Activated gamma-delta T cell treated with Interleukin-2 at 50 U/mL for 16 hours (primary cell): ENCODE measurements at regions not wholly inside any gene's neighbourhood (a gene's known extent, or its start where the extent isn't known, plus 50 kb on each side); places are given as distances from the start of the nearest gene placed in this dataset.

Experiments
- DNase-seq: peaks from one replicate; pipeline ENCODE4 v3.0.0-alpha.2; 2020

DNA sequence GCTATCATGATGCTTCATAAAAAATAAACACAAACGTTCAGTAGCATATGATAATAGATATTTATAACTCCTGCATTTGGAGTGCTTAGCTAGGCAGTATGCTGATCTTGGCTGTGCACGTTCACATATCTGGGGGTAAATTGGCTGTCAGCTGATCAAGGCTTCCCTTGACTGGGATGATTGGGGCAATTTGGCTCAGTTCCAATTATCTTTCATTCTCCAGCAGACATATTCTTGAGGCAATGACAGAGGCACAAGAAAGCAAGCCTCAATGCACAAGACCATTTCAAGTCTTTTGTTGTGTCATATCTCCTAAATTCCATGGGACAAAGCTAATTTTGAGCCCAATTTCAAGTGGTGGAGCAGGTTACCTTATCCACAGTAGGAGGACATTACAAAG, 142.0 kb downstream of the DLEU7 start:
- no peak for DNase-seq

GRCh38 chr13:50706505-50706904, 137.0 kb downstream of the DLEU7 start:
- DNase-seq = no peak

DNA sequence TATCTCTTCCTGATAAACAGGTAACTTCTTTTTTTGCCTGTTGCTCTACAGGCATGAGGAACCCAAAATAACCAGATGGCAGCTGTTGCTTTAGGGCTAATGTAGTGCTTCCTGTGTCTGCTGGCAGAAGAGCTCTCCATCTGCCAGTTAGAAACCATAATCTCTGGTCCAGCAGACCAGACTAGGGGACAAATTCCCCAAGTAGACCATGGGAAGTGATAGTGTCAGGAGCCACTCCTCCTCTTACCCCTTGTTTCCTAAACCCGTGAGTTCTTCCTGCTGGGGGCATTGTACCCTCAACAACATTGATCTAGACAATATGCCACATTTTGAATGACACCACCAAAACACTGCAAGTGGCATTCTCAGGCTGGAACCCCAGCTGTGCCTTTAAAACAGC, 135.9 kb downstream of the DLEU7 start:
- no peak for DNase-seq

DNA sequence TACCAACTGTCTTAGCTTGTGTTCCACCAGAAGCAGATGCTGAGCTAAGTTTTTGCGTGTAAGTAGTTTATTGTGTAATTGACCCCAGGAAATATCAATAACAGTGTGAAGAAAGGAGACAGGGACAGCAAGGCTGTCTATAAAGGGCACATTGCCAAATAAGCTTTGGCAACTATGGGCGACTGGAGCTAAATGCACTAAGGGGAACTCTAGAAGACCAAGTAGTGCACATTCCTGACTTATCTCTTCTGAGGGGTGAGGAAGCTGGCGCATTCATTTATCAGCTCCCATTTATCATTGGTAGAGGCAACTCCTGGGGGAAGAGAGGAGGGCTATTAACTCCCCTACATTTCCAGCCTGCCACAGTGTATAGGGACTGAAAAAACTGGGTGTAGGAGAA, 135.0 kb downstream of the DLEU7 start:
- DNase-seq = no peak

GRCh38 chr13:50709058-50709457, 134.4 kb downstream of the DLEU7 start:
- no peak for DNase-seq

- DNase-seq = no peak
Measured at GRCh38 chr13:50711131-50711815, 132.2 kb downstream of the DLEU7 start.

- no peak for DNase-seq
Measured at GRCh38 chr13:50711996-50712395, 131.5 kb downstream of the DLEU7 start.

DNA sequence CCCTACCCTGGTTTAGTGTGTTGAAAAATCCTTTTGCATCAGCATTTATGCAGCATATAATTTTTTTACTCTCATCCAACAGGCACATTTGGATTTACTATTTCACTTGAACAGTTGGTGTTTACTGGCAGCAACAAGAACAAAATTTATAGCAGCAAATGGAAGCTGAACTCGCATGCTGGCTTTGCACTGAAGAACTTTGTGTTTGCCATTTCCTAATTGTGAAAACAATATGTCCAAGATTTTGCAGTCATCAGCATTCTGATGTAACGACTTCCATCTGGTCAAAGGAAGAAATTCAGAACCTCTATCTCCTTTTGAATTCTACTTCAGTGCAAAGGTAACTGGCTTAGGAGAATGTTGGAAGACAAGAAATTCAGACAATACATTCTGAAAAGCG, 131.0 kb downstream of the DLEU7 start:
- no peak for DNase-seq

DNA sequence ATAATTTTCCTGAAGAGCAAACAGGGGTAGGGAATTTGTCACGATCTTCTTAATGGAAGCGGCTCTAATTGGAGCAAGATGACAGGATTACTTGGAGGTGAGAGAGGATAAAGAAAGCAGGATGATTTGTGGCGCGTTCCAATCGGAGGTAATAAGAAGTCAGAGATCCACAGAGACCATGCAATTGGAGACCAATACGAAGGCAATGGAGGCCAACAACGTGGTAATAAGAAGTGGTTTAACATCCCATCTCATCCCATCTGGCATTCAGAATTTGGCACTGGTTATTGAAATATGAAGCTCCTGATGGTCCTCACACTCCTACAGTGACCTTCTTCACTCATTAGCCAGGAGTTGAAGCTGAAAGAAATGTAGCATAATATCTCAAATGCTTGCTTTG, 130.6 kb downstream of the DLEU7 start:
- DNase-seq = no peak

GRCh38 chr13:50713523-50714248, 129.8 kb downstream of the DLEU7 start:
- DNase-seq = peak; percentile 15

GRCh38 chr13:50714891-50715290, 128.6 kb downstream of the DLEU7 start:
- DNase-seq = no peak

DNA sequence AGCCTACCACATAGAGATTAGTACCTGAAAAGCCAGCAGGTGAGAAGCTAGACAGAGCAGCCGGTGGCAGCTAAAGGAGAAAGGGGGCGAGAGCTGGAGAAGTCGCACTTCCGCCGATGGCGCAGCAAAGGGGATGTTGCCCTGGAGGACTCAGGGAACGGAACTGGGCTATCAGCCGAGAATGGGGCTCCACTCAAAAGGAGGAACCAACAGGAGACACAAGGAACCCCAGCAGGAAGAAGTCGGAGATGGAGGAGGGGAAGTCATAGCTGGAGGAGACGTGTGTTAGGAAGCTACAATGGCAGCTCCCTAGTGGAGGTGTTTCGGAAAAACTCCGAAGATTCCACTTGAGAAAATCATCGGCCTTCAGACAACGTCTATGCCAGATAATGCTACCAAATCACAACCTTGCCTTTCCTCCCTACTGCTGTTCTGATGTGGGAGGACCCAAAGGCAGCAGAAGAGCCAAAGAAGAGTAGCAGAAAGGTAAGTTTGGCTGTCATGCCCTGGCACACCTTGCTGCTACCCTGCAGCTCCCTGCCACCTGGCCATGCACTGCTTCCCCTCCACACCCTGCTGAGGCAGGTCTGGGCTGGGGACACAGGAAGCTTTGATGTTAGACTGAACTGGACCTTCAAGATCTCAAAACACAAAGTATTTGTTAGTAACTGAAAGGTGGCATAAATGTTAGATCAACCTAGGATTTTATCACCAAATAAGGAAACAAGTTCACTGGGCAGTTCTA, 127.9 kb downstream of the DLEU7 start:
- DNase-seq = no peak

DNA sequence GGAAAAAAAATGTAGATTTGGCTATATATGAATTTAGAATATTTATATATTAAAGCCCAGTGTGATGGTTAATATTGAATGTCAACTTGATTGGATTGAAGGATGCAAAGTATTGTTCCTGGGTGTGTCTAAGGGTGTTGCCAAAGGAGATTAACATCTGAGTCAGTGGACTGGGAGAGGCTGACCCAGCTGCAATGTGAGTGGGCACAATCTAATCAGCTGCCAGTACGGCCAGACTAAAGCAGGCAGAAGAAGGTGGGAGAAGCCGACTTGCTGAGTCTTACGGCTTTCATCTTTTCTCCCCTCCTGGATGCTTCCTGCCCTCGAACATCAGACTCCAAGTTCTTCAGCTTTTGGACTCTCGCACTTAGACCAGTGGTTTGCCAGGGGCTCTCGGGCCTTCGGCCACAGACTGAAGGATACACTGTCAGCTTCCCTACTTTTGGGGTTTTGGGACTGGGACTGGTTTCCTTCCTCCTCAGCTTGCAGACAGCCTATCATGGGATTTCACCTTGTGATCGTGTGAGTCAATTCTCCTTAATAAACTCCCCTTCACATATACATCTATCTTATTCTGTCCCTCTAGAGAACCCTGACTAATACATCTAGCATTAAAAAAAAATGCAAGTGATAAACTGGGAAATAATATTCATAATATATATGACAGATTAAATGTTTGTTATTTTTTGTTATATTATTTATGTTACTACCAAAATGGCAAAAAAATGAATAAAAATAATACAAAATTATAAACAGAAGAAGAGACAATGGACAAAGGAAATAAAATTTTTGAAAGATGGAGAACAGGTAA, 122.4 kb downstream of the DLEU7 start:
- DNase-seq = no peak

GRCh38 chr13:50721672-50721992, 121.9 kb downstream of the DLEU7 start:
- no peak for DNase-seq

- no peak for DNase-seq
Measured at GRCh38 chr13:50722440-50723125, 120.9 kb downstream of the DLEU7 start.

DNA sequence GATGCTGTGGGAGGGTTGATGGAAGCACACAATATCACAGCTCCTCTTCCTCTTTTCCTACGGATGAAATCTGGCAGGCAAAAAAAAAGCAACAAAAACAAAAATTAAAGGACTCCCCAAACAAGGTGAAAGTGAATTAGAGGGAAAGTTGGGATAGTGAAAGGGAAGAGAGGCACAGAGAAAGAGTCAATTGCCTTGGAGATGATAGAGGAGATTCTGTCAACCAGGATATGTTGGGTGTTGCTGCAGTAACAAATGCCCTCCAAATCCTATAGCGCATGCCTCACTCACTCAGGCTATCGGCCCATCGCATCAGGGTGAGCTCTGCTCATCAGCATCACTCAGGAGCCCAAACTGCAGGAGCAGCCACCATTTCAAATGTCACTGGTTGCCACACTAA, 119.1 kb downstream of the DLEU7 start:
- no peak for DNase-seq

- no peak for DNase-seq
Measured at GRCh38 chr13:50724913-50725312, 118.6 kb downstream of the DLEU7 start.

DNA sequence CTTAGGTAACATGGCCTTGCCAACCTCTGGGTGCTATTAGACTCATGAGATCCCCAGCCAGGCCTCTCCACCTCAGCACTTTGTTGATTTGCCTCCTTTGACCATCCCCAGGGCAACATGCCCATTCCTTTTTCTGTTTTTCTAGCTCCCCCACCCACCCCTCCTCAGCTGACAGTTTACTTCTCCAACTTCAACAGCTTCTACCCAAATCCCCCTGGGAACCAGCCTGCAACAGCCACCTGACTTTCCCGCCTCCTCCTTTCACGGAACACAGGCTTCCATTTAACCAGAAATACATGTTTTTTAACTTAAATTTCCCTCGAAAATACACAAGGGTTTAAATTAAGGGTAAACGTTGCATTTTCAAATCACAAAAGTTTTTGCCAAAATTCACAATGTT, 117.3 kb downstream of the DLEU7 start:
- DNase-seq = no peak

- no peak for DNase-seq
Measured at GRCh38 chr13:50729177-50729576, 114.3 kb downstream of the DLEU7 start.

DNA sequence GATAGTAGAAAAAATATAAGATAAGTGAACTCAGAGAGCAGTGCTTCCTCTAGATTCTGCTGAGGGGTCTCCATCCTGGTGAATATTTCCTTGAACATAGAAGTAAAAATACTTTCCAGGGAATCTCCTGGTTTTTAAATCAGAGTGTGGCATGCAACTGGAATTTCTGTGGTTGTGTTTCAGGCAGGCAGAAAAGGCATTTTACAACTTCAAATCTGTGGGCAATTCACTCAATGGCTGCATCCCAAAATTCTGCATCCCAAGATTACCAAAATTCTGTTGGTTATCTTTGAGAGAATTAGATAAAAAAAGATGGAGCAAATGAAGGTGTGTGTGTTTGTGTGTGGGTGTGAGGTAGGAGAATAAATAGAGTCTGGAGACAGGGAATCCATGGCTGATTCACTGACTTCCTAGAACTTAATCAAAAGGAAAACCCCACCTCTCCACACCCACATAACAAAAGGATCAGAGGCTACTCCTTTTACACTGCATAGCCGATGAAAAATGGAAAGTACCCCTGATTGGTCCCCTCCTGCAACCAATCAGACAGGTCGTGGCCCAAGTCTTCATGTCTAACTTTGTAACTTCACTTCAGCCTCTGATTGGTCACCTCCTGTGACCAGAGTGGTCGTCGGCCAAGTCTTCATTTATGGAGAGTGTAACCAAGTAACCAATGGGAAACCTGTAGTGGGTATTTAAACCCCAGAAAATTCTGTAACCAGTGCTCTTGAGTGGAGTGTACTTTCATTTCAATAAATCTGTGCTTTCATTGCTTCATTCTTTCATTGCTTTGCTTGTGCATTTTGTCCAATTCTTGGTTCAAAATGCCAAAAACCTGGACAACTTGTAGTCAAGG, 112.8 kb downstream of the DLEU7 start:
- no peak for DNase-seq

GRCh38 chr13:50731400-50731799, 112.1 kb downstream of the DLEU7 start:
- DNase-seq = no peak

DNA sequence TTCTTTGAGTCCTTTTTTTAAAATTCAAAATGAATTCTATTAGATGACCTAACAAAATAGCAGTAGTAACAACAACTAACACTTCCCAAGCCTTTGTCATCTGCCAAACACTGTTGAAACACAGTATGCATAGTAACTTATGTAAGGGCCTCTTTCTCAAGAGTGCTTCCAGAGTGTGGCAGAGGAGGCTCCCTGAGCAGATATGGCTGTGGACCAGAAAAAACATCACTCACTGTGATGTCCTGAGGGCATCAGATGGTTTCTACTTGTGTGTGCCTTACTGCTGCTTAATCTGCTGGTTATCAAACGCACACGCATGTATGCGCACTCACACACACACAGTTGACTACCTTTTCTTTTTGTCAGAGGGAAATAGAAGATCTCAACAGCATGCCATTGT, 110.8 kb downstream of the DLEU7 start:
- DNase-seq = no peak
